OCI-LY3 (cell line): ENCODE measurements at regions not wholly inside any gene's neighbourhood (a gene's known extent, or its start where the extent isn't known, plus 50 kb on each side); places are given as distances from the start of the nearest gene placed in this dataset.

ENCODE experiments used
- EZH2phosphoT487 ChIP-seq: fragments of 200-600 bp; shearing (Covaris generic); IDR thresholded peaks from 2 replicates; pipeline ENCODE4 v1.6.1; 2018; ENCODE audit warnings: antibody characterized with exemption, mixed run types, low read depth
- TF ChIP-seq, protein P1 (sequence below): fragments of 200-600, 300-600 bp; sonication (generic); IDR thresholded peaks from 2 replicates; pipeline ENCODE4 v1.5.1; 2014; ENCODE audit warnings: antibody characterized with exemption, low read length, low read depth

DNA sequence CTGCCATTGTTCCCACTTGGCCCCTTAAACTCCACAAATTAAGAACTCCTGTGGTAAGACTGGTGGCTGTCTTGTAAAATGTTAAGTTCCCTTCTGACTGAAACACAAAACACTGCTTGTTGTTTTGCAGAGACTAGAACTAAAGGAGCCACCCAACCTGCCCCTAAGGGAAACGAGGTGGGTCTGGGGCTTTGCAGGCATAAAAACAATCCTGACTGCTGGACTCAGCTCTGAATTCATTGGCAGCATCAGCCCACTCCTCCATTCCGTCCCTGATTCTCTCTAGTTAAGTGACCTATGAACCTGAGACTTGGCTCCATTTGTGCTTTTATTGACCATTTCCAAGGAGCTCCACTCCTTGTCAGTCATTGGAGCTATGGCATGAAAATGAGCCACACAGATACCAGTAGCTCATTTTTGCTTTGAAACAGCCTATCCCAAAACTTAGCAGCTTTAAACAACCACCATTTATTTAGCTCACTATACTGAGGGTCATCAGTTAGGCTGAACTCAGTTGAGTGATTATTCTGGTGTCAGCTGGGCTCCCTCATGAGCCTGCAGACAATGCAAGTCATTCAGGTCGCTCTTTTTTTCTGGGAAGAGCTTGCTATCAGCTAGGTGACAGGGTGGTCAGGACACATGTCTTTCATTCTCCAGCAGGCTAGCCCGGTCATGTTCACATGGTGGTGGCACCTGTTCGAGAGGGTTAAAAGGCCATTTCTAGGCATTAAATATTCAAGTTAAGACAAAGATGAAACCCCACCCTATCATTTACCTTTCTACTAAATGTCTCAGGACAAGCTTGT is 175.1 kb upstream of the CTNNB1 start:
- TF ChIP-seq, protein P1, sequence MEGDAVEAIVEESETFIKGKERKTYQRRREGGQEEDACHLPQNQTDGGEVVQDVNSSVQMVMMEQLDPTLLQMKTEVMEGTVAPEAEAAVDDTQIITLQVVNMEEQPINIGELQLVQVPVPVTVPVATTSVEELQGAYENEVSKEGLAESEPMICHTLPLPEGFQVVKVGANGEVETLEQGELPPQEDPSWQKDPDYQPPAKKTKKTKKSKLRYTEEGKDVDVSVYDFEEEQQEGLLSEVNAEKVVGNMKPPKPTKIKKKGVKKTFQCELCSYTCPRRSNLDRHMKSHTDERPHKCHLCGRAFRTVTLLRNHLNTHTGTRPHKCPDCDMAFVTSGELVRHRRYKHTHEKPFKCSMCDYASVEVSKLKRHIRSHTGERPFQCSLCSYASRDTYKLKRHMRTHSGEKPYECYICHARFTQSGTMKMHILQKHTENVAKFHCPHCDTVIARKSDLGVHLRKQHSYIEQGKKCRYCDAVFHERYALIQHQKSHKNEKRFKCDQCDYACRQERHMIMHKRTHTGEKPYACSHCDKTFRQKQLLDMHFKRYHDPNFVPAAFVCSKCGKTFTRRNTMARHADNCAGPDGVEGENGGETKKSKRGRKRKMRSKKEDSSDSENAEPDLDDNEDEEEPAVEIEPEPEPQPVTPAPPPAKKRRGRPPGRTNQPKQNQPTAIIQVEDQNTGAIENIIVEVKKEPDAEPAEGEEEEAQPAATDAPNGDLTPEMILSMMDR: no peak
- no peak for TF ChIP-seq EZH2phosphoT487
